CD4-positive, alpha-beta T cell treated with Interferon gamma for 1 hour (primary cell): ENCODE measurements at regions not wholly inside any gene's neighbourhood (a gene's known extent, or its start where the extent isn't known, plus 50 kb on each side); places are given as distances from the start of the nearest gene placed in this dataset.

Experiments used
- DNase-seq: peaks from one replicate; pipeline ENCODE4 v3.0.0-alpha.2; 2020

- DNase-seq, result no peak
Observed at GRCh38 chr1:14055442-14056223, 355.6 kb downstream of the PRDM2 start.

DNA sequence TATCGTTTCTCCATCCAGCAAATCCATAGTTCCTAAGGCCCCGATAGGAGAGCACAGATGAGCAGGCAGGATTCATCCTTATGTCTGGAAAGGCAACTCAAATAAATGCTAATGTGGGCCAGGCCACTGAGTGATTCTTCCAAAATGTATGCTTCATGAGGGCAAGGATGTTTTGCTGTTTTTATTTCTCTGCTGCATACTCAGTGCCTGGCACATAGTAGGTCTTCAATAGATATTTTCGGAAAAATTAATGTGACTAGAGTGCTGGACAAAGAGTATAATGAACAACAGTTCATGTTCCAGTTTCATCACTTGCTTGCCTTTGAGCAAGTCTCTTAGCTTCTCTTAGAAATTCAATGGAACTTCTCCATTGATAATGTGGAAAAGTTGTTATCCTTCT, 357.7 kb downstream of the PRDM2 start:
- DNase-seq, result no peak

DNA sequence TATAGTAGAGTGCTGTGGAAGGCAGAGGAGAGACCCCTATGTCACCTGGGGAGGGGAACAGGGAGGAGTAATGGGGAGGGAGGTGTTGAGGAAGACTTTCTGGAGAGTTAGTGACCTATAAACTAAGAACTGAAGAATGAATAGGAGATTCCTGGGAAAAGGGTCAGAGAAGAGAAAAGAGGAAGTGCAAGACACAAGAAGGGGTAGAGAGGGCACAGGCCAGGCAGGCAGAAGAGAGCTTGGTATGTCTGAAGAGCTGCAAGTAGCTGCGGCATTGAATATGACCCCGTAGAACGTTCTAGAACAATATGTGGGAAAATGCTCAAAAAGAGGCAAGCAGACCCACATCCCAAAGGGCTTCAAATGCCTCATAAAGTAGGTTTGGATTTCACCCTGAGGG, 361.2 kb downstream of the PRDM2 start:
- no peak for DNase-seq

DNA sequence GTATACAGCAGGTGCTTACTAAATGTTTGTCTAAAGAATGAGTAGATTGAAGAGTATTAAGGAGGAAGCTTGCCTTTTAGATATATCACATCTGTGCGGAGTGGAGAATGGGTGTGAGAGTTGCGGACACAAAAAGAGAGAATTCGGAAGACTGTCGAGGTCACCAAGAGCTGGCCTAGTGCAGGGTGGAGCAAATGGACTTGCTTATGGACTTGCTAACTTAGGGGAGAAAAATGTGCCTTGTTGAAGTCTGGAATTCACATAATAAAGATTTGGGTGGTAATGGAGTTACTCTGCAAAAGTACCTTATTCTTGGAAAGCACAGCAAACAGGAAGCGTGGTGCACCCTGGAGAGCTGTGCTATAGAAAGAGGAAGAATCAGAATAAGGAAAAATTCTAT, 361.7 kb downstream of the PRDM2 start:
- DNase-seq, result no peak

GRCh38 chr1:14062669-14063068, 362.7 kb downstream of the PRDM2 start:
- no peak for DNase-seq

GRCh38 chr1:14064649-14065442, 364.9 kb downstream of the PRDM2 start:
- no peak for DNase-seq

GRCh38 chr1:14065486-14065885, 365.5 kb downstream of the PRDM2 start:
- DNase-seq, result no peak

GRCh38 chr1:14067036-14067435, 367.0 kb downstream of the PRDM2 start:
- no peak for DNase-seq

- no peak for DNase-seq
Observed at GRCh38 chr1:14067711-14068110, 367.7 kb downstream of the PRDM2 start.

GRCh38 chr1:14071581-14071980, 371.6 kb downstream of the PRDM2 start:
- no peak for DNase-seq

GRCh38 chr1:14080653-14081052, 380.7 kb downstream of the PRDM2 start:
- DNase-seq, result no peak

- DNase-seq, result no peak
Observed at GRCh38 chr1:14082331-14082730, 382.3 kb downstream of the PRDM2 start.

GRCh38 chr1:14083277-14083676, 383.3 kb downstream of the PRDM2 start:
- DNase-seq, result no peak

DNA sequence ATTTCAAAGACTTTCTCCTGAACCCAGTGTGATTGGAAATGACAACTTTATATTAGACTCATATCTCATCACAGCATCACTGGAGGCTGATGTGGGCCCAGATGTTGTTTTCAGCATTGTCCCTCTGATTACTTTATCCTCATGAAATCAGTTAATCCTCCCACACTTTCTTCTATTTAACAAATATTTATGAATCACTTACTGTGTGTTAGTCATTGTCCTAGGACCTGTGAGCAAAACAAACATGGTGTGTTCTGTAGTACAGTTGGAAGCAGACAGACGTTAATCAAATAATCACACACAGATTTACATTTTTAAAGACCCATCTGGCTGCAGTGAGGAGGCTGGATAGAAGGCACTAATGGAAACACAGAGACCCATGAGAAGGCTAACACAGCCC, 383.7 kb downstream of the PRDM2 start:
- DNase-seq, result no peak

DNA sequence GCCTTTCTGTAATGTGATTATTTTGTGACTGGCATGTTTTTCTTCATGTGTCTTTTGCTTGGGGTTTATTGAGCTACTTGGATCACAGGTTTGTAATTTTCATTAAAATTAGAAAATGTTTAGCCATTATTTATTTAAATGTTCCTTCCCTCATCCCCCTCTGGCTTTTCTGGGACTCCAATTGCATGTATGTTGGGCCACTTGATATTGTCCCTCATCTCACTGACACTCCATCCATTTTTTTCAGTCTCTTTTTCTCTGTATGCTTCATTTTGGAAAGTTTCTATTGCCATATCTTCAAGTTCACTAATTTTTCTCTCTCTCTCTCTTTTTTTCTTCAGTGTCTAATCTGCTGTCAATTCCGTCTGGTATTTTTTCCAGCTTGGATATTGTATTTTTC, 390.1 kb downstream of the PRDM2 start:
- no peak for DNase-seq

DNA sequence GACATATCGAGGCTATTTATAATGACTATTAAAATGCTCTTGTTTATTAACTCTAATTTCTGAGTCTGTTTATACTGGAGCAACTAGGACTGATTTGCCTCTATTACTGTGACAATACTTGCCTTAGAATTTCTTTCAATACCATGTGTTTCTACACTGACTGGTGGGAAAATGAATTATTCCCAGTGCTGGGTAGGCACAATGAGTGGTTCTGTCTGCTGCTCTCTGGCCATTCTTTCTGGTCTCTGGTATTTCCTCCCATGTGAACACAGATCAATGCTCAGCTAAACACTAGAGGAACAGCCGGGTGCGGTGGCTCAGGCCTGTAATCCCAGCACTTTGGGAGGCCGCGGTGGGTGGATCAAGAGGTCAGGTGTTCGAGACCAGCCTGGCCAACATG, 390.5 kb downstream of the PRDM2 start:
- DNase-seq, result no peak

DNA sequence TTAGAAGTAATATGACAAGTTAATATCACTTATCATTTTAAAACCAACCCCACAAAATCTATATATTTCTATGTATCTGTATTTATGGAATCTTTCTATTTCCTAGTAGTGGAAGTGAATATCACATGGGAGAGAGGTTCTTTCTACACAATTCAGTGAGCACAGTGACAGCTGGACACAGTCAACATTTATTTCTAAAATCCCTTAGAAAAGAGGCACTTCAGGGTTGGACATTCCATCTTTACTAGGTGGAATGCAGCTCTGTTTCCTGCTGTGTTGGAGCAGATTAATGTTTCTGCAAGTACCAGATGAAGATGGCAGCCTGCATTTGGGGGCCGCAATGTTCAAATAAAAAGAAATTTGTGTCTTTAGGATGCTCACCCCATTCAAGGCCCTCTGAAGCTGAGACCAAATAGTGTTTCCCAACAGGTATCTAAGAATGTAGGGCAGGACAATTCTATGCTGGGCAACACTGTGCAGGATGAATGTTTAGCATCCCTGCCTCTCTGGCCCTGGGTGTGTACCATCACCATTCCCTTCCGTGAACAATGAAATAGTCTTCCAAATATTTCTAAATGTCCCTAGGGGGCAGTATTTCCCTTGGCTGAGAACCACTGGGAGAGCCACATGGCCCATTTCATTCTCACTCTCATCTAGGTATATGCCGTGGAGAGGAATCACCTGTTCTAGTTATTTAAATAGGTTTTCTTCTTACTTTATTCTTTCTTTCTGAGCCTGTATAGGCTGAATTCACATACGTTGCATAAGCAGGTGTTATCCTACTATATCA, 394.8 kb downstream of the PRDM2 start:
- DNase-seq, result no peak

DNA sequence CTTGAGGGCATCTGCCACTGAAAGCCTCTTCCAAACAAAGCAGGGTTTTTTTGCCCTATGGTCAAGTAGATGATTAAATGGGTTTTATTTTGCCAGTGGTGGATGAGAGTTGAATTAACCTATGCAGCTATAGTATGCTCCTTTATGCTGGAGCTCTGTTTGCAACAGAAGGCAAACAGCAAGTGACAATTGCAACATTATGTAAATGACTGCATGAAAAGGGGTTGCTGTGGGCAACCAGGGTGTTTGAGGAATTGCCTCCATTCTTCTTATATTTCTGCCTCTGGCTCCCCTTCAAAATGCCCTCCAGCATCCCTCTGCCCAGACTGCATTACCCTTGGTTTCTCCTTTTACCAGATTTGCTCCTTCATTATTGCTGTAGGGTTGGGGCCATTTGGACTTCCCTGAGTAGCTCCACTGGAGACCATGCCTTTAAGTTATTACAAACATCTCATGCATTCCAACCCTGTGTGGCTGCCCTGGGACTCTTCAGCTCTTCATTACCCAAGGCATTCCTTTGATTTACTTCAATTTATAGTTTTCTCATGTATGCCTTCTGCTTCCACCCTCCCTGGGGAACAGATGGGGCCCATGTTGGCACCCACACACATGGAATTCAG, 398.4 kb downstream of the PRDM2 start:
- no peak for DNase-seq

- no peak for DNase-seq
Observed at GRCh38 chr1:14100444-14100843, 400.5 kb downstream of the PRDM2 start.

DNA sequence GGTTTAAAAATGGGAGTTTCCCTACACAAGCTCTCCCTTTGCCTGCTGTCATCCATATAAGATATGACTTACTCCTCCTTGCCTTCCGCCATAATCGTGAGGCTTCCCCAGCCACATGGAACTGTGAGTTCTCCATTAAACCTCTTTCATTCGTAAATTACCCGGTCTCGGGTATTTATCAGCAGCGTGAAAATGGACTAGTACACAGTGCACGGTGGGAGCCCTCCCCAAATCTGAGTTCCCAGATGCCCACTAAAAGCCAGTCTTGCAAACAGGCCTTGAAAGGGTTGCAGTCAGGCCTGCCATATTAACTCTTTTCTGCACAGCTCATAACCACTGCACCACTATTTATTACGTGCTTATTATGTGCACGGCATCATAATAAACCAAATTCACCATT, 400.9 kb downstream of the PRDM2 start:
- no peak for DNase-seq

DNA sequence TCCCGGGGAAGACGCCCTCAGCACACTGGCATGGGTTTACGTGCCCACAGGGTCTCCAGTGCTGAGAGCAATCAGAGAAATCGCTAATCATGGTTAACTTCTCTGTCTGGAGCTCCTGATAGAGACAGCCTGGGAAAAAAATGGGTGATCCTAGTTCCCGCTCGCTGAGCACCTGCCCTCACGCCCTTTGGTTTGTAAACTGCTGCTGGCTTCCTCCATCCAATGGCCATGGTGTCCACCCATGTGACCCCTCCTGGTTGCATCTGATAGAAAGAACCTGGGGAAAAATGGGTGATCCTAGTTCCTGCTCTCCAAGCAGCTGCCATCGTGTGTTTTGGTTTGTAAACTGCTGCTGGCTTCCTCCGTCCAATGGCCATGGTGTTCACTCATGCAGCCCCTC, 402.2 kb downstream of the PRDM2 start:
- no peak for DNase-seq

DNA sequence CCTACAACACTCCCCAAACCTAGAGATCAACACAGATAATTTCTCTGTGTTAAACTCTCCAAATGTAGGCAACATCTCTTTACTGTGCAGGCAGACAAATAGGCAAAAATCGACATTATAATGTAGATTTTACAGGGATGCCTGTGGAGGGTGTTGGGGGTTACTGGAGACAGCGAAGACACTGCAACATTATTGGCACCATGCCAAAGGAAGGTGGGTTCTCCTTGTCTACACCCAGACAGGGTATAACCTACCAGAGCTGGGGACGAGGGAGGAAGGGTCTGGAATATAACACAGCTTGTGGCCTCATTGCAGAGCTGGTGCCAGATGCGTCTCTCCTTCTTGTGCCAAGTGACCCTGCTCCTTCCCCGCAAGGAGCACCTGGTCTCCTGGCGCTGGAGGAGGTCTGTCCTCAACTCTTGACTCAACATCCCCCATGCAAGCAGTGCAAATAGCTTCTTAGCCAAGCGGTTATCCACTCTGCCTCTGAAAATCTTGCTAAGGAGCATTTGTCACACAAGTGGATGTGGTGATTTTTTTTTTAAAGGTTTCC, 404.0 kb downstream of the PRDM2 start:
- DNase-seq, result no peak

DNA sequence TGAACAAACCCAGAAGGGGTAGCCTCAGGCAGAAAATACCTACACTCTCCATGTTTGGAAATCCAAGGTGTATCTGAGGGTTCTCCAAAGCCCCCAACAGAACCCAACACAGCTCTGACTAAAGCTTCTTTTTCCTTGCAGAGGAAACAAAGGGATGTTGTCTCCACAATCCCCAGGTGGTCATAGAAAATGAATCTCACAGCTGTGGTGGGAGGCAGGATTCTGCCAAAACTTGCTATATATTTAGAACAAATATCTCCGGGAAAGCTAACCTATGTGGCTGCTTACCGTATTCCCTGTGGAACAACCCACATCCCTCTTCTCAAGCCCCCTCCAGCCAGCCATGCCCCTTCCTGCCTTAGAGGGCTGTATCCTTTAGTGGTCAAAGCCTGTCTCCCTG, 406.1 kb downstream of the PRDM2 start:
- DNase-seq, result no peak
